ENCODE measurements at regions not wholly inside any gene's neighbourhood (a gene's known extent, or its start where the extent isn't known, plus 50 kb on each side); places are given as distances from the start of the nearest gene placed in this dataset.
"Not testable (repeated sequence)": the region's sequence is repeated elsewhere in the genome, so short reads cannot be mapped to it uniquely, and the experiment has no call there.

GRCh38 chr7:79977481-79977880 lies 157.2 kb upstream of the GNAI1 start:
- TF ChIP-seq CTCF (conservative IDR thresholded peaks at IDR 0.05; ENCODE audit: low read depth, low read length), result no peak
- DNase-seq (ENCODE audit: low read depth), result no peak
- H3K4me3 ChIP-seq (ENCODE audit: low read depth, low read length), result no peak overlapping the region

- not testable (repeated sequence) for H3K4me3 ChIP-seq (ENCODE audit: low read depth, low read length); DNase-seq (ENCODE audit: low read depth)
Observed at GRCh38 chr7:79976711-79977020, 158.0 kb upstream of the GNAI1 start.

GRCh38 chr7:79975986-79976710 lies 158.5 kb upstream of the GNAI1 start:
- not testable (repeated sequence) for H3K4me3 ChIP-seq (ENCODE audit: low read depth, low read length); DNase-seq (ENCODE audit: low read depth)

GRCh38 chr7:79973455-79973854 lies 161.2 kb upstream of the GNAI1 start:
- no peak for TF ChIP-seq CTCF (conservative IDR thresholded peaks at IDR 0.05; ENCODE audit: low read depth, low read length)
- no peak for DNase-seq (ENCODE audit: low read depth)
- no peak overlapping the region for H3K4me3 ChIP-seq (ENCODE audit: low read depth, low read length)

- H3K4me3 ChIP-seq (ENCODE audit: low read depth, low read length), result no peak overlapping the region
- TF ChIP-seq CTCF (conservative IDR thresholded peaks at IDR 0.05; ENCODE audit: low read depth, low read length), result no peak
- no peak for DNase-seq (ENCODE audit: low read depth)
Observed at GRCh38 chr7:79971058-79971457, 163.6 kb upstream of the GNAI1 start.

- no peak for TF ChIP-seq CTCF (conservative IDR thresholded peaks at IDR 0.05; ENCODE audit: low read depth, low read length)
- DNase-seq (ENCODE audit: low read depth), result no peak
- H3K4me3 ChIP-seq (ENCODE audit: low read depth, low read length), result no peak overlapping the region
Observed at GRCh38 chr7:79968894-79969293, 165.7 kb upstream of the GNAI1 start.

GRCh38 chr7:79968077-79968648 lies 166.5 kb upstream of the GNAI1 start:
- no peak for TF ChIP-seq CTCF (conservative IDR thresholded peaks at IDR 0.05; ENCODE audit: low read depth, low read length)
- H3K4me3 ChIP-seq (ENCODE audit: low read depth, low read length), result no peak overlapping the region
- no peak for DNase-seq (ENCODE audit: low read depth)

GRCh38 chr7:79965946-79966345 lies 168.7 kb upstream of the GNAI1 start:
- H3K4me3 ChIP-seq (ENCODE audit: low read depth, low read length), result no peak overlapping the region
- DNase-seq (ENCODE audit: low read depth), result no peak
- no peak for TF ChIP-seq CTCF (conservative IDR thresholded peaks at IDR 0.05; ENCODE audit: low read depth, low read length)
